HG02884 (cell line): ENCODE measurements at regions not wholly inside any gene's neighbourhood (a gene's known extent, or its start where the extent isn't known, plus 50 kb on each side); places are given as distances from the start of the nearest gene placed in this dataset.

Experiments used
- ATAC-seq: cut with Tn5 transposase; IDR thresholded peaks from one replicate; pipeline ENCODE4 v1.9.1; 2021; ENCODE audit warnings: mild to moderate bottlenecking, moderate library complexity; ENCODE audit not compliant: unreplicated experiment

DNA sequence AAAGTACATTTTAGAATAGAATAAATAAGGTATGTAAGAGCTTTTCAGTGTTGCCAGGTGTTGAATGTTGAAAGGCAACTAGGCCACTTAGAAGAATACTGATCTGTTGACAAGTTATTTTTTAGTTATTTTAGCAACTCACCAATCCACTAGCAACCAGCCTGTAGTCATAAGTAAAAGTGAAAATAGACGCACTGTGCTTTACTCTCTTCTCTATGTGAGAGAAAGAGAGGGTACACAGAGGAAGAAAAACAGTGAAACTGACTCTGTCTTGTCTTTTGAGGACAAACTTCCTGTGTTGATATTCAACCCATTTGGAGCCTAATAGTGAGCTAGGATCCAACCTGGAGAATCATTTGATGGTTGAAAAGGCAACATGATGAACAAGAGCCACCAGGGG is 327.1 kb upstream of the GOLIM4 start:
- no peak for ATAC-seq

DNA sequence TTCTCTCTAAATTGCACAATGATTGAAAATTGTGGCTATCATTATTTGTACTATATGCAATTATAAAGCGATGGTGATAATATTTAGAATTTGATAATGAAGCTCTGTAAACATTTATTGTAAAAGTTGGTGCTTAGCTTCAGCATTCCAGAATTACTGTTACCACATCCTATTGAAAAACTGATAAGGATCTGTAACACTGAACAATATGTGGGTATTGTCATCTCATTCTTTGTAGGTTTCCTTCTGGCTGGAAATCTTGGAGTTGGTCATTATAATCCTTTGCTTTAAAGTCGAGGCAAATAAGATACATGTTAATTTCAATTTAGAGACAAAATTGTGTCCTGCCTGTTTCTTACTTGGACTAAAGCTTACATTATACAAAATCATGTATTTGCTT is 323.4 kb upstream of the GOLIM4 start:
- ATAC-seq = no peak

DNA sequence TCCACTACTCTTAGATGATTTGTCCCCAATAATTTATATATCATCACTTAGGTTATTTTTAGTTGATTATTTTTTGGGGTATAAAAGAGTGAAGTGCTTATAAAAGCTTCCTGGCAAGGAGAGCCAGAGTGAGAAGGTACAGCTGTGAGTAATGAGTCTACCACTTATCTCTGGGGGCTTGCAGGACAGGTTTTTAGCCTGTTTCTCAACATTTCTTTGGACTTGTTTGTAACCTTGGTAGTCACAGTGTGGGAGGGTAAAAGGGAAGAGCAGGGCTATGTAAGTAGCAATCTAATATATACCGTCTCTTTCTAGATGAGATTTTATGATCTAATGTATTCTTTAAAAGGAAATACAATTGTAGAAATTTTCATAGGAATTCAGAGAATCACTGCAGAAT is 321.3 kb upstream of the GOLIM4 start:
- ATAC-seq = no peak

DNA sequence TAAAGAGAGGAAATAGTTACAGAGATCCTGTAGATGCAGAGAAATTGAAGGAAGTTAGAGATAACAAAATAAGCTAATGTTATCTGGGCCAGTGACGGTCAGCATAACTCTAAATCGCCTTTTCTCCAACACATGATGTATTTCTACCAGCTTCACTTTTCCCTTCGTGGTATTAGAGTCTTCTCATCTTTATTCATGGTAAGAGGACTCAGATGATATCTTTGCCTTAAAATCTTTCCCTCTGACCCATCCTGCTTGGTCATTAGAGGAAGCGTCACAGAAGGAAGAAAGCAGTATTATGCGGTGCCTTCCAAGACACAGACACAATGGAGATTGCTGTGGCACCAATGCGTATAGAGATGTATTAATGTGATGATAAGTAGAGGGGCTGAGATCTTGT is 320.7 kb upstream of the GOLIM4 start:
- no peak for ATAC-seq

DNA sequence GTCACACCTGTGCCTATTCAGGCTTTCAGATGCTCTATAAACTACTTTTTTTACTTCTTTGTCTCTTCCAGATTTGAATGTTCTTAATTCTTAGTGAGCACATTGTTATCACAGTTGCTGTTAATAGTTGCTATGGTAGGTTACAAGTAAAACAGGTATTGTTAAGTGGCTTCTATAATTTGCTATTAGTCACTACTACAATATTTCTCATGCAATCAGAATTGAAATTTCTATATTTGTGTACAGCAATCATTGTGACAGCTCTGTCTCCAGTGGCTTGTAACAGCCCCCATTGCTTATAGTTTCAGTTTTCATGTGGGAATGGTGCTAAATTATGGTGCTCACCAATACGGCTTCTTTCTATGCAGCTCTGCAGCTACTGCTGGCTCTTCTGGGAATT is 318.4 kb upstream of the GOLIM4 start:
- no peak for ATAC-seq

DNA sequence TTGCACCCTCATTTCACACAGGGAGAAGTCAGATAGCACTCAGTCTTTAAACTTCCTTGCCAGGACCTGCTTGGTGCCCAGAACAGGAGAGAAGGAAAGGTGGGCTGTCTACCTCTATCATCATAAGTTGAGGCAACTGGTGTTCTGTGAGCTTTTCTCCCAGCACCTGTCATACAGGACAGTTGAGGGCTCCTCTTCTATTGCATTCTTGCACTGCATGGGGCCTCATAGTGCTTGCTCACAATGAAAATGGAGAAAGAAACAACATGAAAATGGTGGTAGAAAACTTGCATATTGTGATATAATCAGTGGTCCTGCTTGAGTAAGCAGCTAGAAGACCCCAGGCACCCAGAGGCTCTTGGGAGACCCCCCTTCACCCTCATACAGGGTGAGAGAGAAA is 311.7 kb upstream of the GOLIM4 start:
- ATAC-seq = no peak

DNA sequence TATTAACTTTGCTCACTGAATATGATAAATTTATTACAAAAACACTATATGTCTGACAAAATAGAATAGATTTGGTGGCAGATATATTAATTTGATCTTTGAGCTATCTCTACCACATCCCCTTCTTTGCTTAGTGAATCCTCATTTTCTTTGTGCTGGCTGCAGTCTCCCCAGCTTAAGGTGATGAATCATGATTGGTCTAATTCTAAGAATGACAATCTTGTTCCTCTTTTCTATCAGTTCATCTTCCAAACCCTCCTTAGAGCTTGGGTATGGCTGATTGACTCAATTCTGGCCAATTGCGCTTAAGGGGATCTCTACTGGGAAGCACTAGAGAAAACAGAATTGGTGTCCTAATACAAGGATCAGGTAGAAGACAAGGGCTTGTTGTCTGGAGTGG is 309.6 kb upstream of the GOLIM4 start:
- no peak for ATAC-seq

DNA sequence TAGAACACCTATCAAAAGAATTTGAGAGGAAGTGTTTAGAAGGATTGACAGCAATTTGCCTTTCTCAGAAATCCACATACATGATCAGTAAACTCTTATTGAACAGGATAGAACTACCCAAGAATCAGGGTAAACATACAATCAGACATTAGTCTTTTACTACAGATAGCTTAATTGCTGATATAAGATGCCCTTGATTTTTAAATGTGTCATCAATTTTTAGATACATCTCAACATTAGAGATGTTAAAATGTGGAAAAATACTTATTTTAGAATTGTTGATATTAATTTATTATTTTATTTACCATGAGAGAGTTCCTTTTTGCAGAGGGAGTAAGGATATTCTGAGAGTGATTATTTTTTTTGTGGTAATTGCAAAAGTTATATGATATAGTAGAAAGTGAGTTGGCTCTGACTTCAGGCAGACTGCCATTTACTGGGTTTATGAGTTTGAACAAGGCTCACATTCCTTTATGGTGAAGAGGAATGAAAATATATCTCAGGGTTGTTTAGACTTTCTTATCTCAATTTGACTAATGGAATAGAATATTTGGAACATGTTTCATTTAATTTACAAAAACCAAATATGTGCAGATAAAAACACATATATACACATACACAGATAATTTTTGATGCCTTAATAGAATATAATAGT is 302.8 kb upstream of the GOLIM4 start:
- ATAC-seq = no peak

DNA sequence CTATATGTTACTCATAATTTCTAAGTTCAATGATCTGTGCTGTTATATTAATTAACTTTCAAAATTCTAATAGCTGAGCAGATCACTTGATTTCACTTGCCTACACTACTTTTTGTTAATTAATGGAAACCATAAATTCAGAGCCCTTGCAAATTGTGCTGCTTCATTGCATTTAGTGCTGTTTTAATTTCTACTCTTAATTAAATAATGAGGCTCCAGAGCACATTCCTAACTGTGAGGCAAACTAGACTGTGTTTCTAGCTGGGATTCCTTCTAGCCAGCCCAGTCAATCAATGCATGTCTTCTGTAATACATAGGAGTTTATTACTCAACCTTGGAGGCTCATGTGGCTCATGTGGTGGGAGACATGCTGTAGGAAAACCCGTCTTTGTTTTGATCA is 301.1 kb upstream of the GOLIM4 start:
- no peak for ATAC-seq

DNA sequence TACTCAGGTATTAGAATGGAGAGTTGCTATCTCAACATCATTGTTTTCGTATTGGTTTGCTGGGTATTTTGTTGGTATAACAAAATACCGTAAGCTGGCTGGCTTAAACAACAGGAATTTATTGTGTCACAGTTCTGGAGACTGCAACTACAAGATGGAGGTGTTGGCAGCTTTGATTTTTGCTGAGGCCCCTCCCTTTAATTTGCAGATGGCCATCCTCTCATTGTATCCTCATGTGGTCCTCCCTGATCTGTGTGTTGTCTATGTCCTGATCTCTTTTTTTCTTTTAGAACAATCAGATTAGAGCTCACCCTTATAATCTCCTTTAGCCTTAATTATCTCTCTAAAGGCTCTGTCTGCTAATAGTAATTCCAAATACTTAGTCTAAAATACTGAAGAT is 299.8 kb upstream of the GOLIM4 start:
- ATAC-seq = no peak

DNA sequence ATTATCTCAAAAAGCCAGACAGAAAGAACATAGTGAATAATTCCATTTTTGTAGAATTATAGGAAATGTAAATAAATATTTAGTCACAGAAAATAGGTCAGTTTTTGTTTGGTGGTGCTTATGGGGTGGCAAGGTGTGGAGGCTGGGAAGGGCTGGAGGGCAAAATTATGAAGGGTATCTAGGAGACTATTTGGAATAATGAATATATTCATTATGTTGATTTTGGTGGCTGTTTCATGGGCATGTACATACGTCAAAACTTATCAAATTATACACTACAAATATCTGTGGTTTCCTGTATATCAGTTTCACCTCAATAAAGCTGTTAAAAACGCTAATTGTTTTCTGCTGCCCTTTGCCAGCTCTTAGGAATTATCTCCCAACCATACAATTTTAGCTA is 298.7 kb upstream of the GOLIM4 start:
- no peak for ATAC-seq

DNA sequence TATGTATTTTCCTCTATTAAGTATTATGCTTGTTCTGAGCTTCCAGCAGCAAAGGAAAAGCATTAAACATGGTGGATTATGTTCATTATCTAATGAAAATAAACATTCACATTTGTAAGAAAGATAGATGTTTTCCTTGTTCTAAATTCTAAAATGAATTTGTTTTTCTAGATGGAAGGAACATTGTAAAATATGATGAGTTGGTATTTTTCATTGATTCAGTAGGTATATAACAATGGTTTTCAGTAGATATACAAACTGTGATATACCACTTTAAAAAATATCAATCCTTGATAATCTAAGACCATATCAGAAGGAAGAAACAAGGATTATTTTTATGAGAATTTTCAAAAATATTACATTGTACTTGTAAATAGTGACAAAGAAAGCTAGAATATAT is 290.6 kb upstream of the GOLIM4 start:
- no peak for ATAC-seq

DNA sequence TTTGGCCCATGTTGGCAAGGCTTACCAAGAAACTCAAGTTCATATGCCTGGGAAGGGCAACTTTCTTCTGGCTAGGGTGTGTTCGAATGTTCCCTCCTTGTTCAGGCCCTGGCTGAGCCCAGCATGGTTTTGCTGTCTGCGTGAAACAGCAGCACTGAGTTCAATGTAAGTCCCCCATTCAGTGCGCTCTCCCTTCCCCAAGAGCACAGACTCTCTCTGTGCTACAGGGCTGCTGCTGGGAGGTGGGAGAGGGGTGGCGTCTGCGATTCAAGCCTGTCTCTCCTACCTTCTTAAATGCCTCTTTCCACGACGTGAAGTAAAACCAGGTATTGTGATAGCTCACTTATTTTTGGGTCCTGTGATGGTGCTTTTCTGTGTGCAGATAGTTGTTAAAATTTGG is 289.3 kb upstream of the GOLIM4 start:
- ATAC-seq = no peak

DNA sequence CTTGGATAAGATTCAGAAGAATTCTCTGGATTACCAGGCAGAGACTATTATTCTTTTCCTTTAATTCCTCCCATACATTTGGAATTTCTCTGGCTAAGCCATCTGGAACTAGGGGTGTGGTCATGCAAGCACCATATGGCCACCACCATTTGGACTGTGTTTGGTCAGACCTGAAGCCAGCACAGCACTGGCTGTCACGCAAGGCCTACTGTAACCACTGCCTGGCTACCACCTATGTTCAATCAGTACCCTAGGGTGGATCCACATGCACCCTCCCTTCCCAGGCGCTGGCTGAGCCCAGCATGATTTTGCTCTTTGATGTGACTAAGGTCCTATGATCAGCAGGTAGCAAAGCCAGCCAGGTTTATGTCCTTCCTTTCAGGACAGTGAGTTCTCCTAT is 287.8 kb upstream of the GOLIM4 start:
- no peak for ATAC-seq

DNA sequence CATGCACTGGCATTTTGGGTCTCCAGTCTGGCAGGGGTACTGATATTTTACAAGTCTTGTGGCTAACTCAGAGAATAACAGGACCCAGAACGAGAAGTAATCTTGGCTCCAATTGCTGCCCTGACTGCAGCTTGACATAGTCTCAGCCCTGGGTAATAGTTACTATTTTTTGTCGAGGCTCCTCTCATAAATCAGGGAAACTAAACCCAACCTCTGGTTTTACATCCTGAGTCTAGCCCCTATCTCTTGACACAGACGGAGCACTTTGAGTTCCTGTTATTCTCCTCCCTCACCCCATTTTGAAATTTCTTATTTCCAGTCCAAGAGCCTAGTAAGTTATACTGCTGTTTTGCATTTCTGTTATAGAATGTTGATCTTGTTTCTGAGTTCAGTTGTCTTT is 276.1 kb upstream of the GOLIM4 start:
- no peak for ATAC-seq

DNA sequence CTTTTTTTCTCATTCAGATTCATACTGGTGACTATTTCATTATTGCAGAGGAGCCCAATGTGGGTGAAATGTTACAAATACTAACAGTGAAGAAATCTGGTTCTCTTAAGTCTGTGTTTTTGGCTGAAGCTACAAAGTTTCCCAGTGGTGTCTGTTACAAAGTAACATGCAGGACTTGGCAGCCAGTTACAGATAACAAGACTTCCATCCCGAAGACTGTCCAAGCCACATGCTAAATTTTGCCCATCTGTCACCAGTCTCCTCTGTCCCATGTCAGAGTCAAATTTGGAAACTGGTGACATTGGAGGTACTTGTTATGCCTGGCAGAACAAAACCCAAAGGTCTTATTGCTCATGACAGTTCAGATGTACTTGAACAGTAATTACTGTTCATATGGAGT is 269.2 kb upstream of the GOLIM4 start:
- ATAC-seq = no peak

DNA sequence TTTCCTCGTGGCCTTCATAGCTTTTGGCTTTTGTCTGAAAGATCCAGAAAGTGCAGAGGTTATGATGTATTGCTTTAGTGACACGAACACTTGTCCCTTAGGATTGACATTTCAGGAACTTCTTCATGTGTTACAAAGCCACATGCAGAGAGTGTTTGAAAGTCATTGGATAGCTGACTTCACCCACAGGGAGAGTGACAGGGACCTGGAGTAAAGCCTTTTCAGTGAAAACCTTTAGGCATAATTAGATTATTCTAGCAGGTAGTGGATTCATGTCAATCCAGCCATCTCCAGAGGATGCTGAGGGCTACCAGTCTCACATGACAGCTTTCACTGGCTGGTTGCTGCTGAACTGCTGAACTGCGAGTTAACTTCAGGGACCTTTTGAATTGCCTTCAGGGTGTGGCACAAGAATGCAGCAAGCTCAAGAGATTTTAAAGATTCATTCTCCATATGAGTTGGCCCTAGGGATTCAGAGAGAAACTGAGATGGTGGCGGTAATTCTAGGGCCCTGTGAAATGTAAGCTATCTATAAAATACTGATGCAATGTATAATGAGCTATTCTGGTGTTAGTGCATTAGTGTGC is 267.0 kb upstream of the GOLIM4 start:
- ATAC-seq = no peak

DNA sequence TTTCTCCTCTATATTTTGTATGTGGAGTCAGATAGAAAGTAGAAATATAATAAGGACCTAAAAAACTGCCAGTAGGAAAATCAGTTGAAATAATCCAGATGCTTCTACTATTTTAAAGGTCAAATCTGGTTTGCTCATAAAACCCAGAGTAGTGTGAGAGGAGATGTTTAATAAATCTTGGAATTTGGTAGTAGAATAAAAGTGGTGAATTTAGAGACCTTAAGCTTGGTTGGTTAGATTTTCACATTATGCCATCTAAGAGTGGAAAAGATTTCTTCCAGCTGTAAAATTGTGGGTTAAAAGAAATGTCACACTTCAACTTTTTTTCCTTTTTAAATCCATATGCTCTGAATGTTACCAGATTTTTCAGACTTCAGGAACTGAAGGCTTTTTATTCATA is 266.4 kb upstream of the GOLIM4 start:
- ATAC-seq = no peak

DNA sequence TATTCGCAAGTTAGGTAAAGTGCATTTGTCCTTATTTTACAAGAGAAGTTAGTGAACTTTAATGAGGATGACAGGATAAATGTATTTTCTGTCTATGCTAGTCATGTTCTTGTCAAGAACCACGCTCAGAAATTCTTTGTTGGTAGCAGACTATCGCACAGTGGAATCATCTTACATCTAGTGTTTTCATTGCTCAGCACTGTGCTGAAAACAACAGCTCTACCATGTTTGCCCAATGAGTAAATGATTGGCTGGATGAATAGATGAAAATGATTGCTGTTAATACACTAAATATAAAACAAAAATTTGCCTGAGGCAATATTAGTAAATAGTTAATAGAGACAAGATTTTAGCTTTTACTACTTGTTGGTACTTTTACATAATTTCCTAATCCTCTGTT is 265.3 kb upstream of the GOLIM4 start:
- ATAC-seq = no peak

DNA sequence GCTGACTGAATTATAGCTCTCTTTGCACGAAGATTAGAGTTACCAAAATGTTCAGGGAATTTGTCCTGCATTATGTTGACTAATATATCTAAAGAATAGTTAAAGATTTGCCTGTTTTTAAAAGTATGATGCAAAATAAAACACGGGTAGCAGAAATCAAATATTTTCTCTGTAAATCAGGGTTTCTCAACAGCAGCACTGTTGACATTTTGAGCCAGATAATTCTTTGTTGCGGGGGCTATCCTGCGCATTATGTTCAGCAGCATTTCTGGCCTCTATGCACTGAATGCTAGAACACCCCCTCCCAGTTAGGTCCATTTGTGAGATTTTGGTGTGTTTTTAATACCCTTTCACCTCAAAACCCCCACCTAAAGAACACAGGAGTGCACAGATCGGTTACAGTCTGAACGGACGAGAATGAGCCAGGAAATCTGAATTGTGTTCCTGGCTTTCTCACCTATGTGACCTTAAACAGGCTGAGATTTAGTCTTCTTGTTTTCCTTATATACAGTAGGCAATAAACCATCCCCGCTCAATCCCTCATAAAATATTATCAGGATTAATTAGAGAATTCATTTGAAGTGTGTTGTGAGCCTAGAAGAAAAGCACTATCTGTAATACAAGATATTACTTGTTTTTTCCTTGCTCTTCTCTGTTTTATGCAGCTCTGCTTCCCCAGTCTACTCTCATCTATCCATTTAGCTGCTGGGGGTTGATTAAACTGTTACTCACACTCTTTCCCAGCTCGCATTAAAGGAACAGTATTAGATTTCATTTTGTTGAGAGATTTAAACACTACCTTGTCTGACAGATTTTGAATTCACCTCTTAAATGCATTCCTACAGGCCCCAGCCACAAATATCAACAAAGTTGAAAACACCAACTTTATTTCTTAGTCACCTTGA is 247.5 kb upstream of the GOLIM4 start:
- ATAC-seq = no peak

DNA sequence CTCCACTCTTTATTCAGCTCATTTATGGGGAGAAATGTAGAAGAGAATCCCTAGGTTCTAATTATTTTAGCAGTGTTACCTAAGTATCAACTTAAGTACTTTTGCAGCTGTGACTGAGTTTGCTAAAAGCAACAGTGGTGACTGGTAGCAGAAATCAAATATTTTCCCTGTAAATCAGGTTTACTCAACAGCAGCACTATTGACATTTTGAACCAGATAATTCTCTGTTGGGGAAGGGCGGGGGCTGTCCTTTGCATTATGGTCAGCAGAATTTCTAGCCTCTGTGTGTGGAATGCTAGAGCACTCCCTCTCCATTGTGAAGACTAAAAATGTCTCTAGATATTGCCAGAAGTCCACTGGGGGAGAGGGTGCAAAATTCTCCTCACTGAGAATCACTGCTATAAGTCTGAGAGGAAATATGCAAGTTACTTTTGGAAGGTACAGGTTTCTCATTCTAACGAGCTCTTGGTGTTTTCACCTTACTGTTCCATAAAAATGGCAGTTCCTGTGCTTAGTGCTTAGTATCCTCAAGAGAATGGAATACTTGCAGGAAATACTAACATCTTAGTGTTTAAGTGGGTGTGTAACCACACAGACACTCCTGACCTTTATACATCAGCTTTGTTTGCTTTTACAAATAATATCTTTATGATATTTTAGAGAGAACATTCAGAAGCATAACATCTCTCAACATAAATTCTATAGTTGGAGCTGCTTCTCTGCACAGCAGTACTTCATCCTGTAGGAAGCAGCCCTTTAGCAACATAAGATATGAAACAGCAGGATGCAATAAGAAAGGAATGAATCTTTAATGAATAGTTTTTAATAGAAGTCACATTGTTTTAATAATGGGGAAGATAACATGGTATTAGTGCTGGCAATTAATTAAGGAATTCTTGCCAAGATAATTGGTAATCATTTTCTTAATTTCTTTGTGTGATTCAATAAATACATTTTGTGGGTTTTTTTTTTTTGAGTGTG is 246.5 kb upstream of the GOLIM4 start:
- ATAC-seq = no peak
